GM23338 (cell line): ENCODE measurements at regions not wholly inside any gene's neighbourhood (a gene's known extent, or its start where the extent isn't known, plus 50 kb on each side); places are given as distances from the start of the nearest gene placed in this dataset.

Experiments
- ATAC-seq: fragments of 200-7000 bp; cut with Tn5 transposase; 3 replicates; pipeline ENCODE4 v1.9.1; 2020
- DNase-seq: peaks from one replicate; pipeline ENCODE4 v3.0.0-alpha.2; 2015; ENCODE audit warnings: low spot score
- H2AFZ ChIP-seq: fragments of 200-600 bp; sonication (generic); 2 replicates; pipeline ENCODE4 v1.8.0; 2016; ENCODE audit warnings: antibody characterized with exemption, mild to moderate bottlenecking, moderate library complexity
- H3F3A ChIP-seq: fragments of 200-600 bp; sonication (generic); replicated peaks from 2 replicates; pipeline ENCODE4 v1.8.0; 2017; ENCODE audit warnings: antibody characterized with exemption, mixed run types, low read depth
- H3K27ac ChIP-seq: fragments of 200-600 bp; sonication (generic); 2 replicates; pipeline ENCODE4 v1.6.1; 2016; ENCODE audit warnings: low read depth
- H3K27me3 ChIP-seq: fragments of 200-600 bp; sonication (generic); 2 replicates; pipeline ENCODE4 v1.8.0; 2016; ENCODE audit warnings: mild to moderate bottlenecking, mixed run types, moderate library complexity; ENCODE audit not compliant: insufficient read depth
- H3K36me3 ChIP-seq: fragments of 200-600 bp; sonication (generic); 2 replicates; pipeline ENCODE4 v1.8.0; 2016; ENCODE audit warnings: mild to moderate bottlenecking; ENCODE audit not compliant: insufficient read depth
- H3K4me1 ChIP-seq: fragments of 200-600 bp; sonication (generic); 2 replicates; pipeline ENCODE4 v1.8.0; 2016; ENCODE audit warnings: mild to moderate bottlenecking, moderate library complexity; ENCODE audit not compliant: insufficient read depth
- H3K4me2 ChIP-seq: fragments of 200-600 bp; sonication (generic); 2 replicates; pipeline ENCODE4 v1.7.1; 2017; ENCODE audit warnings: mixed run types
- H3K4me3 ChIP-seq: fragments of 200-600 bp; sonication (generic); 2 replicates; pipeline ENCODE4 v1.6.1; 2016; ENCODE audit warnings: mixed run types
- H3K79me2 ChIP-seq: fragments of 200-600 bp; sonication (generic); replicated peaks from 2 replicates; pipeline ENCODE4 v1.8.0; 2017; ENCODE audit warnings: mild to moderate bottlenecking; ENCODE audit not compliant: insufficient read depth
- H3K9me2 ChIP-seq: fragments of 200-600 bp; sonication (generic); 2 replicates; pipeline ENCODE4 v1.8.0; 2017; ENCODE audit not compliant: insufficient read depth
- H4K20me1 ChIP-seq: fragments of 200-600 bp; sonication (generic); replicated peaks from 2 replicates; pipeline ENCODE4 v1.8.0; 2017; ENCODE audit warnings: mild to moderate bottlenecking; ENCODE audit not compliant: insufficient read depth
- H3K27ac Mint-ChIP-seq: 2 replicates; pipeline ENCODE4 v1.8.0; 2020; ENCODE audit warnings: inconsistent platforms, mild to moderate bottlenecking, moderate library complexity, mixed read lengths
- H3K27me3 Mint-ChIP-seq: 3 replicates; pipeline ENCODE4 v1.8.0; 2022; ENCODE audit warnings: low read depth, mild to moderate bottlenecking, moderate library complexity, mixed read lengths, inconsistent platforms; ENCODE audit not compliant: insufficient read depth, poor library complexity
- H3K36me3 Mint-ChIP-seq: 3 replicates; pipeline ENCODE4 v1.8.0; 2021; ENCODE audit warnings: low read depth, mild to moderate bottlenecking, inconsistent platforms, moderate library complexity, mixed read lengths
- H3K4me1 Mint-ChIP-seq: 3 replicates; pipeline ENCODE4 v1.8.0; 2020; ENCODE audit warnings: mild to moderate bottlenecking, inconsistent platforms, mixed read lengths
- H3K4me3 Mint-ChIP-seq: 3 replicates; pipeline ENCODE4 v1.8.0; 2021; ENCODE audit warnings: moderate library complexity, mild to moderate bottlenecking, inconsistent platforms, mixed read lengths
- H3K9me3 Mint-ChIP-seq: 3 replicates; pipeline ENCODE4 v1.8.0; 2020; ENCODE audit warnings: moderate library complexity, mild to moderate bottlenecking, inconsistent platforms, mixed read lengths
- CREB1 ChIP-seq: fragments of 250-450 bp; sonication (Bioruptor Pico); IDR thresholded peaks from 2 replicates; pipeline ENCODE4 v1.5.0; 2020; ENCODE audit warnings: low read depth, mild to moderate bottlenecking, moderate library complexity
- EZH2 ChIP-seq: fragments of 200-600 bp; sonication (generic); IDR thresholded peaks from one replicate; pipeline ENCODE4 v1.8.0; 2017; ENCODE audit warnings: antibody characterized with exemption, mild to moderate bottlenecking, low read depth; ENCODE audit not compliant: unreplicated experiment
- EZH2phosphoT487 ChIP-seq: fragments of 200-600 bp; sonication (generic); IDR thresholded peaks from one replicate; pipeline ENCODE4 v1.8.1; 2018; ENCODE audit warnings: antibody characterized with exemption; ENCODE audit not compliant: unreplicated experiment
- JUNB ChIP-seq: IDR thresholded peaks from one replicate; pipeline ENCODE4 v1.6.1; 2016; ENCODE audit warnings: antibody characterized with exemption; ENCODE audit not compliant: unreplicated experiment
- NANOG ChIP-seq: IDR thresholded peaks from 2 replicates; pipeline ENCODE4 v1.6.1; 2016; ENCODE audit warnings: antibody characterized with exemption, borderline replicate concordance
- POLR2AphosphoS5 ChIP-seq: IDR thresholded peaks from 2 replicates; pipeline ENCODE4 v1.6.1; 2016; ENCODE audit warnings: antibody characterized with exemption, low read depth
- STAT1 ChIP-seq: IDR thresholded peaks from one replicate; pipeline ENCODE4 v1.6.1; 2016; ENCODE audit warnings: antibody characterized with exemption; ENCODE audit not compliant: unreplicated experiment
- ZNF114 ChIP-seq: fragments of 250-450 bp; sonication (Bioruptor Pico); IDR thresholded peaks from 2 replicates; pipeline ENCODE4 v1.5.0; 2020; ENCODE audit warnings: mild to moderate bottlenecking, moderate library complexity
- ZNF331 ChIP-seq: fragments of 250-450 bp; sonication (Bioruptor Pico); IDR thresholded peaks from 2 replicates; pipeline ENCODE4 v1.5.0; 2020; ENCODE audit warnings: low read depth, mild to moderate bottlenecking, moderate library complexity
- TF ChIP-seq, protein P1 (sequence below): IDR thresholded peaks from 2 replicates; pipeline ENCODE4 v1.6.1; 2016; ENCODE audit warnings: antibody characterized with exemption
- TF ChIP-seq, protein P2 (sequence below): fragments of 250-450 bp; sonication (Bioruptor Pico); IDR thresholded peaks from 2 replicates; pipeline ENCODE4 v1.5.0; 2020; ENCODE audit warnings: mild to moderate bottlenecking, moderate library complexity
- TF ChIP-seq, protein P3 (sequence below), 2 experiments: fragments of 200-600 bp in 1 of 2; sonication (generic) in 1 of 2; conservative IDR thresholded peaks; 2 replicates each; pipeline versions ENCODE4 v1.5.1 to v1.6.1; 2016 to 2017; ENCODE audit warnings: antibody characterized with exemption in 2 of 2, low read depth in 2 of 2, mild to moderate bottlenecking in 2 of 2, moderate library complexity in 1 of 2
- TF ChIP-seq, protein P4 (sequence below): IDR thresholded peaks from one replicate; pipeline ENCODE4 v1.6.1; 2018; ENCODE audit warnings: antibody characterized with exemption; ENCODE audit not compliant: unreplicated experiment

DNA sequence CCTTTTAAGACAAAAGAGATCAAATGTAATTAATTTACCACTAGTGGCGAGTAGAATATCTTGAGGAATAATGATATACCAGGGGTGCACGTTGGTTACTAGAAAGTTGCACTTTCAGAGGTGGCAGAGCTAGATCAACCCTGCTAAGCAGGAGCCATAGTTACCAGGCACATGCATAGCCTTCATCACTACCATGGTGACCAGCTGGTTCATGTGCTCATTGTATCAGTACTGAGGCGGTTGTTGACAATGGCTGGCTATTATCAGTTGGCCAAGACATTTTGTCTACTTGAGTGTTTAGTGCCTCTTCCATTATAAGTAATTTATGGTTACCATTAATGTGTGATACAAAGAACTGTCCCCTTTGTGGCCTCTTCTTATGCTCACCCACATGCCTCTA lies 201.2 kb downstream of the FGF10 start:
- Histone ChIP-seq H3K4me3 (no peak overlapping the region), H3K9me2 (peaks cover 7% of the 10 kb centered on the region), H3K27me3 (no peaks in the 10 kb centered on the region), H3K27ac (no peak overlapping the region), H3K79me2 (no peaks in the 10 kb centered on the region), H3K36me3 (no peaks in the 10 kb centered on the region), H3K4me1 (no peaks in the 10 kb centered on the region), H3F3A (no peaks in the 10 kb centered on the region), H4K20me1 (no peaks in the 10 kb centered on the region), H2AFZ (no peak overlapping the region), H3K4me2 (no peak overlapping the region)
- Mint-ChIP-seq H3K4me3 (no peak overlapping the region), H3K36me3 (no peaks in the 10 kb centered on the region), H3K27ac (no peak overlapping the region), H3K9me3 (no peaks in the 10 kb centered on the region), H3K27me3 (peaks cover 1% of the 10 kb centered on the region), H3K4me1 (no peaks in the 10 kb centered on the region)
- no peak for TF ChIP-seq EZH2
- TF ChIP-seq, protein P1, sequence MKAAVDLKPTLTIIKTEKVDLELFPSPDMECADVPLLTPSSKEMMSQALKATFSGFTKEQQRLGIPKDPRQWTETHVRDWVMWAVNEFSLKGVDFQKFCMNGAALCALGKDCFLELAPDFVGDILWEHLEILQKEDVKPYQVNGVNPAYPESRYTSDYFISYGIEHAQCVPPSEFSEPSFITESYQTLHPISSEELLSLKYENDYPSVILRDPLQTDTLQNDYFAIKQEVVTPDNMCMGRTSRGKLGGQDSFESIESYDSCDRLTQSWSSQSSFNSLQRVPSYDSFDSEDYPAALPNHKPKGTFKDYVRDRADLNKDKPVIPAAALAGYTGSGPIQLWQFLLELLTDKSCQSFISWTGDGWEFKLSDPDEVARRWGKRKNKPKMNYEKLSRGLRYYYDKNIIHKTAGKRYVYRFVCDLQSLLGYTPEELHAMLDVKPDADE, result no peak
- TF ChIP-seq CREB1, result no peak
- no peak for TF ChIP-seq NANOG
- no peak for TF ChIP-seq JUNB
- TF ChIP-seq, protein P2, sequence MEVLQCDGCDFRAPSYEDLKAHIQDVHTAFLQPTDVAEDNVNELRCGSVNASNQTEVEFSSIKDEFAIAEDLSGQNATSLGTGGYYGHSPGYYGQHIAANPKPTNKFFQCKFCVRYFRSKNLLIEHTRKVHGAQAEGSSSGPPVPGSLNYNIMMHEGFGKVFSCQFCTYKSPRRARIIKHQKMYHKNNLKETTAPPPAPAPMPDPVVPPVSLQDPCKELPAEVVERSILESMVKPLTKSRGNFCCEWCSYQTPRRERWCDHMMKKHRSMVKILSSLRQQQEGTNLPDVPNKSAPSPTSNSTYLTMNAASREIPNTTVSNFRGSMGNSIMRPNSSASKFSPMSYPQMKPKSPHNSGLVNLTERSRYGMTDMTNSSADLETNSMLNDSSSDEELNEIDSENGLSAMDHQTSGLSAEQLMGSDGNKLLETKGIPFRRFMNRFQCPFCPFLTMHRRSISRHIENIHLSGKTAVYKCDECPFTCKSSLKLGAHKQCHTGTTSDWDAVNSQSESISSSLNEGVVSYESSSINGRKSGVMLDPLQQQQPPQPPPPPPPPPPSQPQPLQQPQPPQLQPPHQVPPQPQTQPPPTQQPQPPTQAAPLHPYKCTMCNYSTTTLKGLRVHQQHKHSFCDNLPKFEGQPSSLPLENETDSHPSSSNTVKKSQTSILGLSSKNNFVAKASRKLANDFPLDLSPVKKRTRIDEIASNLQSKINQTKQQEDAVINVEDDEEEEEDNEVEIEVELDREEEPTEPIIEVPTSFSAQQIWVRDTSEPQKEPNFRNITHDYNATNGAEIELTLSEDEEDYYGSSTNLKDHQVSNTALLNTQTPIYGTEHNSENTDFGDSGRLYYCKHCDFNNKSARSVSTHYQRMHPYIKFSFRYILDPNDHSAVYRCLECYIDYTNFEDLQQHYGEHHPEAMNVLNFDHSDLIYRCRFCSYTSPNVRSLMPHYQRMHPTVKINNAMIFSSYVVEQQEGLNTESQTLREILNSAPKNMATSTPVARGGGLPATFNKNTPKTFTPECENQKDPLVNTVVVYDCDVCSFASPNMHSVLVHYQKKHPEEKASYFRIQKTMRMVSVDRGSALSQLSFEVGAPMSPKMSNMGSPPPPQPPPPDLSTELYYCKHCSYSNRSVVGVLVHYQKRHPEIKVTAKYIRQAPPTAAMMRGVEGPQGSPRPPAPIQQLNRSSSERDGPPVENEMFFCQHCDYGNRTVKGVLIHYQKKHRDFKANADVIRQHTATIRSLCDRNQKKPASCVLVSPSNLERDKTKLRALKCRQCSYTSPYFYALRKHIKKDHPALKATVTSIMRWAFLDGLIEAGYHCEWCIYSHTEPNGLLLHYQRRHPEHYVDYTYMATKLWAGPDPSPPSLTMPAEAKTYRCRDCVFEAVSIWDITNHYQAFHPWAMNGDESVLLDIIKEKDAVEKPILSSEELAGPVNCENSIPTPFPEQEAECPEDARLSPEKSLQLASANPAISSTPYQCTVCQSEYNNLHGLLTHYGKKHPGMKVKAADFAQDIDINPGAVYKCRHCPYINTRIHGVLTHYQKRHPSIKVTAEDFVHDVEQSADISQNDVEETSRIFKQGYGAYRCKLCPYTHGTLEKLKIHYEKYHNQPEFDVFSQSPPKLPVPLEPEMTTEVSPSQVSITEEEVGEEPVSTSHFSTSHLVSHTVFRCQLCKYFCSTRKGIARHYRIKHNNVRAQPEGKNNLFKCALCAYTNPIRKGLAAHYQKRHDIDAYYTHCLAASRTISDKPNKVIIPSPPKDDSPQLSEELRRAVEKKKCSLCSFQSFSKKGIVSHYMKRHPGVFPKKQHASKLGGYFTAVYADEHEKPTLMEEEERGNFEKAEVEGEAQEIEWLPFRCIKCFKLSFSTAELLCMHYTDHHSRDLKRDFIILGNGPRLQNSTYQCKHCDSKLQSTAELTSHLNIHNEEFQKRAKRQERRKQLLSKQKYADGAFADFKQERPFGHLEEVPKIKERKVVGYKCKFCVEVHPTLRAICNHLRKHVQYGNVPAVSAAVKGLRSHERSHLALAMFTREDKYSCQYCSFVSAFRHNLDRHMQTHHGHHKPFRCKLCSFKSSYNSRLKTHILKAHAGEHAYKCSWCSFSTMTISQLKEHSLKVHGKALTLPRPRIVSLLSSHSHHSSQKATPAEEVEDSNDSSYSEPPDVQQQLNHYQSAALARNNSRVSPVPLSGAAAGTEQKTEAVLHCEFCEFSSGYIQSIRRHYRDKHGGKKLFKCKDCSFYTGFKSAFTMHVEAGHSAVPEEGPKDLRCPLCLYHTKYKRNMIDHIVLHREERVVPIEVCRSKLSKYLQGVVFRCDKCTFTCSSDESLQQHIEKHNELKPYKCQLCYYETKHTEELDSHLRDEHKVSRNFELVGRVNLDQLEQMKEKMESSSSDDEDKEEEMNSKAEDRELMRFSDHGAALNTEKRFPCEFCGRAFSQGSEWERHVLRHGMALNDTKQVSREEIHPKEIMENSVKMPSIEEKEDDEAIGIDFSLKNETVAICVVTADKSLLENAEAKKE (CRISPR knock-in tag), result no peak
- TF ChIP-seq STAT1, result no peak
- TF ChIP-seq ZNF331 (CRISPR knock-in tag), result no peak
- TF ChIP-seq, protein P3, sequence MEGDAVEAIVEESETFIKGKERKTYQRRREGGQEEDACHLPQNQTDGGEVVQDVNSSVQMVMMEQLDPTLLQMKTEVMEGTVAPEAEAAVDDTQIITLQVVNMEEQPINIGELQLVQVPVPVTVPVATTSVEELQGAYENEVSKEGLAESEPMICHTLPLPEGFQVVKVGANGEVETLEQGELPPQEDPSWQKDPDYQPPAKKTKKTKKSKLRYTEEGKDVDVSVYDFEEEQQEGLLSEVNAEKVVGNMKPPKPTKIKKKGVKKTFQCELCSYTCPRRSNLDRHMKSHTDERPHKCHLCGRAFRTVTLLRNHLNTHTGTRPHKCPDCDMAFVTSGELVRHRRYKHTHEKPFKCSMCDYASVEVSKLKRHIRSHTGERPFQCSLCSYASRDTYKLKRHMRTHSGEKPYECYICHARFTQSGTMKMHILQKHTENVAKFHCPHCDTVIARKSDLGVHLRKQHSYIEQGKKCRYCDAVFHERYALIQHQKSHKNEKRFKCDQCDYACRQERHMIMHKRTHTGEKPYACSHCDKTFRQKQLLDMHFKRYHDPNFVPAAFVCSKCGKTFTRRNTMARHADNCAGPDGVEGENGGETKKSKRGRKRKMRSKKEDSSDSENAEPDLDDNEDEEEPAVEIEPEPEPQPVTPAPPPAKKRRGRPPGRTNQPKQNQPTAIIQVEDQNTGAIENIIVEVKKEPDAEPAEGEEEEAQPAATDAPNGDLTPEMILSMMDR (conservative IDR thresholded peaks at IDR 0.05; ENCODE audit: low read depth in 2 of 2), result no peak
- no peak for TF ChIP-seq ZNF114 (CRISPR knock-in tag)
- TF ChIP-seq POLR2AphosphoS5, result no peak
- TF ChIP-seq, protein P4, sequence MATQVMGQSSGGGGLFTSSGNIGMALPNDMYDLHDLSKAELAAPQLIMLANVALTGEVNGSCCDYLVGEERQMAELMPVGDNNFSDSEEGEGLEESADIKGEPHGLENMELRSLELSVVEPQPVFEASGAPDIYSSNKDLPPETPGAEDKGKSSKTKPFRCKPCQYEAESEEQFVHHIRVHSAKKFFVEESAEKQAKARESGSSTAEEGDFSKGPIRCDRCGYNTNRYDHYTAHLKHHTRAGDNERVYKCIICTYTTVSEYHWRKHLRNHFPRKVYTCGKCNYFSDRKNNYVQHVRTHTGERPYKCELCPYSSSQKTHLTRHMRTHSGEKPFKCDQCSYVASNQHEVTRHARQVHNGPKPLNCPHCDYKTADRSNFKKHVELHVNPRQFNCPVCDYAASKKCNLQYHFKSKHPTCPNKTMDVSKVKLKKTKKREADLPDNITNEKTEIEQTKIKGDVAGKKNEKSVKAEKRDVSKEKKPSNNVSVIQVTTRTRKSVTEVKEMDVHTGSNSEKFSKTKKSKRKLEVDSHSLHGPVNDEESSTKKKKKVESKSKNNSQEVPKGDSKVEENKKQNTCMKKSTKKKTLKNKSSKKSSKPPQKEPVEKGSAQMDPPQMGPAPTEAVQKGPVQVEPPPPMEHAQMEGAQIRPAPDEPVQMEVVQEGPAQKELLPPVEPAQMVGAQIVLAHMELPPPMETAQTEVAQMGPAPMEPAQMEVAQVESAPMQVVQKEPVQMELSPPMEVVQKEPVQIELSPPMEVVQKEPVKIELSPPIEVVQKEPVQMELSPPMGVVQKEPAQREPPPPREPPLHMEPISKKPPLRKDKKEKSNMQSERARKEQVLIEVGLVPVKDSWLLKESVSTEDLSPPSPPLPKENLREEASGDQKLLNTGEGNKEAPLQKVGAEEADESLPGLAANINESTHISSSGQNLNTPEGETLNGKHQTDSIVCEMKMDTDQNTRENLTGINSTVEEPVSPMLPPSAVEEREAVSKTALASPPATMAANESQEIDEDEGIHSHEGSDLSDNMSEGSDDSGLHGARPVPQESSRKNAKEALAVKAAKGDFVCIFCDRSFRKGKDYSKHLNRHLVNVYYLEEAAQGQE, result no peak
- TF ChIP-seq EZH2phosphoT487, result no peak
- no peak for DNase-seq
- no peak for ATAC-seq
